IPS-18a (cell line): ENCODE measurements at regions not wholly inside any gene's neighbourhood (a gene's known extent, or its start where the extent isn't known, plus 50 kb on each side); places are given as distances from the start of the nearest gene placed in this dataset.
"Not testable (repeated sequence)": the region's sequence is repeated elsewhere in the genome, so short reads cannot be mapped to it uniquely, and the experiment has no call there.

Source experiments
- H3K27ac ChIP-seq: one replicate; pipeline ENCODE4 v1.5.1; 2013; ENCODE audit warnings: low read length
- H3K27me3 ChIP-seq: one replicate; pipeline ENCODE4 v1.6.1; 2013; ENCODE audit warnings: mild to moderate bottlenecking, low read length; ENCODE audit not compliant: control insufficient read depth, insufficient read depth
- H3K36me3 ChIP-seq: one replicate; pipeline ENCODE4 v1.6.1; 2013; ENCODE audit warnings: low read depth, low read length; ENCODE audit not compliant: control insufficient read depth
- H3K4me1 ChIP-seq: one replicate; pipeline ENCODE4 v1.6.1; 2013; ENCODE audit warnings: low read depth, low read length; ENCODE audit not compliant: control insufficient read depth
- H3K4me3 ChIP-seq: one replicate; pipeline ENCODE4 v1.5.1; 2013; ENCODE audit warnings: low read length
- H3K9ac ChIP-seq: one replicate; pipeline ENCODE4 v1.6.1; 2013; ENCODE audit warnings: mild to moderate bottlenecking, low read length, moderate library complexity
- H3K9me3 ChIP-seq: one replicate; pipeline ENCODE4 v1.6.1; 2013; ENCODE audit warnings: low read depth, low read length; ENCODE audit not compliant: control insufficient read depth

GRCh38 chr3:176015228-176015627 is 1156.1 kb downstream of the NAALADL2 start:
- not testable (repeated sequence) for H3K4me3 ChIP-seq, H3K4me1 ChIP-seq, H3K9me3 ChIP-seq, H3K9ac ChIP-seq, H3K27ac ChIP-seq, H3K27me3 ChIP-seq, H3K36me3 ChIP-seq

- H3K27me3 ChIP-seq = no peaks in the 10 kb centered on the region
- H3K4me3 ChIP-seq = no peak overlapping the region
- peaks cover 6% of the 10 kb centered on the region for H3K4me1 ChIP-seq
- no peak overlapping the region for H3K9ac ChIP-seq
- no peak overlapping the region for H3K27ac ChIP-seq
- H3K9me3 ChIP-seq = no peaks in the 10 kb centered on the region
- no peaks in the 10 kb centered on the region for H3K36me3 ChIP-seq
These were observed 1150.1 kb downstream of the NAALADL2 start for GRCh38 chr3:176009256-176009655.

GRCh38 chr3:176005564-176005963 is 1146.4 kb downstream of the NAALADL2 start:
- H3K4me3 ChIP-seq = no peak overlapping the region
- H3K4me1 ChIP-seq = peaks cover 6% of the 10 kb centered on the region
- H3K9me3 ChIP-seq = no peaks in the 10 kb centered on the region

GRCh38 chr3:175989161-175989560 is 1130.0 kb downstream of the NAALADL2 start:
- H3K4me3 ChIP-seq = no peak overlapping the region
- peaks cover 5% of the 10 kb centered on the region for H3K27me3 ChIP-seq
- peaks cover 22% of the 10 kb centered on the region for H3K4me1 ChIP-seq
- no peak overlapping the region for H3K27ac ChIP-seq
- H3K36me3 ChIP-seq = no peaks in the 10 kb centered on the region
- H3K9me3 ChIP-seq = no peaks in the 10 kb centered on the region
- no peak overlapping the region for H3K9ac ChIP-seq

More at GRCh38 chr3:176005564-176005963, 1146.4 kb downstream of the NAALADL2 start:
- no peaks in the 10 kb centered on the region for H3K27me3 ChIP-seq
- H3K36me3 ChIP-seq = no peaks in the 10 kb centered on the region
- no peak overlapping the region for H3K27ac ChIP-seq
- no peak overlapping the region for H3K9ac ChIP-seq

GRCh38 chr3:175988401-175988800 is 1129.3 kb downstream of the NAALADL2 start:
- Histone ChIP-seq H3K36me3 (no peaks in the 10 kb centered on the region), H3K9me3 (no peaks in the 10 kb centered on the region), H3K4me1 (peaks cover 22% of the 10 kb centered on the region), H3K27me3 (peaks cover 5% of the 10 kb centered on the region), H3K9ac (no peak overlapping the region), H3K4me3 (no peak overlapping the region), H3K27ac (no peak overlapping the region)

- H3K27ac ChIP-seq = no peak overlapping the region
- H3K4me3 ChIP-seq = no peak overlapping the region
- H3K9me3 ChIP-seq = no peaks in the 10 kb centered on the region
- H3K4me1 ChIP-seq = peaks cover 22% of the 10 kb centered on the region
- no peak overlapping the region for H3K9ac ChIP-seq
- no peaks in the 10 kb centered on the region for H3K36me3 ChIP-seq
- peaks cover 5% of the 10 kb centered on the region for H3K27me3 ChIP-seq
These were observed 1126.6 kb downstream of the NAALADL2 start for GRCh38 chr3:175985781-175986180.

GRCh38 chr3:175983379-175983778 is 1124.2 kb downstream of the NAALADL2 start:
- peaks cover 22% of the 10 kb centered on the region for H3K4me1 ChIP-seq
- H3K36me3 ChIP-seq = no peaks in the 10 kb centered on the region
- no peak overlapping the region for H3K9ac ChIP-seq
- H3K27ac ChIP-seq = no peak overlapping the region
- no peaks in the 10 kb centered on the region for H3K9me3 ChIP-seq
- H3K4me3 ChIP-seq = no peak overlapping the region
- H3K27me3 ChIP-seq = peaks cover 5% of the 10 kb centered on the region

GRCh38 chr3:175980486-175981090 is 1121.5 kb downstream of the NAALADL2 start:
- no peak overlapping the region for H3K4me3 ChIP-seq
- no peak overlapping the region for H3K27ac ChIP-seq
- no peaks in the 10 kb centered on the region for H3K9me3 ChIP-seq
- H3K9ac ChIP-seq = no peak overlapping the region
- H3K4me1 ChIP-seq = peaks cover 6% of the 10 kb centered on the region
- no peaks in the 10 kb centered on the region for H3K36me3 ChIP-seq
- H3K27me3 ChIP-seq = peaks cover 4% of the 10 kb centered on the region

- Histone ChIP-seq H3K9me3 (no peaks in the 10 kb centered on the region), H3K36me3 (no peaks in the 10 kb centered on the region), H3K9ac (no peak overlapping the region), H3K27ac (no peak overlapping the region), H3K27me3 (no peaks in the 10 kb centered on the region), H3K4me3 (no peak overlapping the region), H3K4me1 (no peaks in the 10 kb centered on the region)
These were observed 1119.0 kb downstream of the NAALADL2 start for GRCh38 chr3:175977968-175978752.

GRCh38 chr3:175969456-175969855 is 1110.3 kb downstream of the NAALADL2 start:
- H3K4me1 ChIP-seq = no peaks in the 10 kb centered on the region
- no peaks in the 10 kb centered on the region for H3K9me3 ChIP-seq
- H3K9ac ChIP-seq = no peak overlapping the region
- no peaks in the 10 kb centered on the region for H3K27me3 ChIP-seq
- H3K4me3 ChIP-seq = no peak overlapping the region
- no peaks in the 10 kb centered on the region for H3K36me3 ChIP-seq
- H3K27ac ChIP-seq = no peak overlapping the region

GRCh38 chr3:175965036-175965435 is 1105.9 kb downstream of the NAALADL2 start:
- no peak overlapping the region for H3K9ac ChIP-seq
- H3K27ac ChIP-seq = no peak overlapping the region
- no peak overlapping the region for H3K4me3 ChIP-seq
- H3K27me3 ChIP-seq = no peaks in the 10 kb centered on the region
- no peaks in the 10 kb centered on the region for H3K36me3 ChIP-seq
- no peaks in the 10 kb centered on the region for H3K4me1 ChIP-seq
- H3K9me3 ChIP-seq = no peaks in the 10 kb centered on the region

- Histone ChIP-seq H3K36me3 (no peaks in the 10 kb centered on the region), H3K9ac (no peak overlapping the region), H3K27ac (no peak overlapping the region), H3K27me3 (no peaks in the 10 kb centered on the region), H3K9me3 (no peaks in the 10 kb centered on the region), H3K4me3 (no peak overlapping the region), H3K4me1 (no peaks in the 10 kb centered on the region)
These were observed 1098.3 kb downstream of the NAALADL2 start for GRCh38 chr3:175957427-175957826.
